Midbrain (tissue), 1 donor: ENCODE measurements at regions not wholly inside any gene's neighbourhood (a gene's known extent, or its start where the extent isn't known, plus 50 kb on each side); places are given as distances from the start of the nearest gene placed in this dataset.
A peak's percentile ranks its signal among the peaks of the same experiment; 100 is the strongest.

Source experiments
- DNase-seq: peaks from one replicate; lab custom pipeline; 2025; lab: John Stamatoyannopoulos, UW

DNA sequence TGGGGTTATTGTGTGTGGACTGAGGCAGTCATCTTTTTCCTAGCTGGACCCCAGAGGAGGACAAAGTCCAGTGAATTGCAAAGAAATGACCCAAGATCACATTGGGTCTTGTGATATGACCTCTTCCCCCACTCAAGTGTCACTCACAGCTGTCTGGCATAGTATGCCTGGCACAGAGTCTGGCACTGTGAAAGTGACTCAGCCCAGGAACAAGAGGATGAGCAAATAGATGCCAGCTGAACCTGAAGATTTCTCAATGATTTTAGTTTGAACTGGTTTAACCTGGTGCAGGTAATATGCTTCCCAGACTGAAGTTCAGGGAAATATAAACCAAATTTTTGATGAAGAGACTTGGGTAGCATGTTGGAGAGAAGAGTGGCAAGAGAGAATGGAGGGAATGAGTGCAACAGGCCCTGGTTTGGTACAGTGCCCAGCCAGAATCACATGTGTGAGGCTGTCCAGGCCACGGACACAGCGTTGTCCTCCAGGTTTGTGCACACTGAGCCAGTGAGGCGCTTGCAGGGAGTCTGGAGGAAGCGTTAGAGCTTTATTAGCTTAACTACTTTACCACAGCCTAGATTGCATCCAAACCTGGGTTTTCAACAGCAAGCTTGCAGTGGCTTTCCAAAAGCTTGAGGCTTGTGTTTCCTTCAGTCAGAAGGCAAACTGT lies 332.9 kb downstream of the NUAK1 start:
- DNase-seq, result no peak

DNA sequence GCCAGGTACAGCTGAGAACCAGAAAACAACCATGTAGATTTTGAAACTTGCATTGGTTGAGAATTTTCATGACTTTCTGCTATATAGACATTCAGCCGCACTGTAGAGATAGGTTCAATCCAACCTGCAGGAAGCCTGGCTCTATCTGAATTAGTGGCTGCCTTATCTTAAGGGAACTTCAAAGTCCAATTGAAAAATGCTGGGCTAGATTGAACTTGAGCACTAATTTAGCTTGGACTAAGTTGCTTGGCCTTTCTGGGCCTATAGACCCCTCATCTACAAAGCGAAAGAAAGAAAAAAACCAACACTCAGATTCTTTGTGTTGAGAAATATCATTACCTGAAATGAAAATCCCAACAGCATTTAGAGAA lies 332.4 kb downstream of the NUAK1 start:
- no peak for DNase-seq

DNA sequence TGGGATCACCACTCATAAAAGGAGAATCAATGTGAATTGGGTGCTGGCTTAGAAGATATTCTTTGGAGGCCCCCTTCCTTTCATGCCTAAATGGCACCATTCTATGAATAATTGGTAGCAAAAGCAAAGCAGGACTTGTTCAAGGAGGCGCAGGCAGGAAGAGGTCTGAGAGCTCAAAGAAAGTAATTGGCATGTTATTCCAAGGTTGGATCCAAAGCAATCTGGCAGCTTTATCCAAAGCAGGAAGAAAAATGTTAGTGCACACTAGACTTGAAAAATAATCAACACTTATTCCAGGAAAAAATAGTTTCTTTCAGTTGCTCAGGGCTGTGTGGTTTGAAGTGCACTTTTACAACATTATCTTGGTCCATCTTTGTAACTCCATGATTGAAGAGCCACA lies 326.4 kb downstream of the NUAK1 start:
- peak; percentile 35 for DNase-seq

DNA sequence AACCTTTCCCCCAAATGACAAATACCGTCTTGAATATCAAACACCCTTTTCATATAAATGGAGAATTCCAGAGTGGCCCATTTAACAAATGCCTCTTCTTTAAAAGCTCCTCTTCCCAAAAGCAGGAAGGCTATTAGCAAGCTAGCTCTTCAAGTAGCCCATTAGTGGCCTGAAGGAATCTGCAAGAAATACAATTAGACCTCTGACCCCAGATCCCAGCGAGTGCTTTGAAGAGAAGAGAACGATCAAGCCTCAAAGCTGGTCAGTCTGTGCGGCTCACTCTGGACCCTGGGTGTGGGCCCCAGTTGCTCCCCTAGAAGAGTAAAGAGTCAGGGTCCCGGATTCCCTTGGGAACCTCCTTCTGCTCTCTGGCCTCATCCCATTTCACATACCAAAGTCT lies 325.6 kb downstream of the NUAK1 start:
- no peak for DNase-seq

DNA sequence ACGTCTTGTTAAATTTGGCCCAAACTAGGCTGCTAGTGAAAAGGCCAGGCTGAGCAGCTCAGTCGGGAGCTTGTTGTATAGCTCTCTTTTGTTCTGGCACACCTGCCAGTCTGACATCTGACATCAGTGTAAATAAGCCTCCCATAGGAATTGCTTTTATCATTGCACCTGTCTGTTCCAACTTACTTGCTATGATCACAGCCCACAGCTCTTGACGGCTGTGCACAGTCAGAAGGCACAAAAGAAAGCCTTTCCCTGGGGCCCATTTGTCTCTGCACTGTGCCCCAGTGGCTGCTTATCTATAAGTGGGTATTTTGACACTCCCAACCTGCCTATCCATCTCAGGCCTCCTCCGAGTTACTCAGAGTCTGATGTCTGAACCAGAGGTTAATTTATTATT lies 324.5 kb downstream of the NUAK1 start:
- no peak for DNase-seq

DNA sequence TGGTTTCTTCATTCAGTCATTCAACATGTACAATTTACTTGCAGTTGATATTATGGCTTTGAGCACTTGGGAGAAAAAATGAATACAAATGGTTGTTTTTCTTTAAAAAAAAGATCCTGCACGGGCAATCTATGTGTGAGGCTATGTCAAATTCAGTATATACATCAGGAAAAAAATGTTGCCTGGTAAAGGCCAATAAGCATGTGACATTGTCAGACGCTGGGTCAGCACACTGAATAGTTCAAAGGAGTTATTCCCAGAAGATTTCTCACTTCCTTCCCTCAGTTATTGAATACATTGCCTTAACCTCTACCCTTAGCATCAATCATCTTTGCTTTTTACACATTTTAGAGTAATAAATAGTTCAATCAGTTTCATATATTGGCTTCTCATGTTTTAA lies 319.2 kb downstream of the NUAK1 start:
- no peak for DNase-seq

DNA sequence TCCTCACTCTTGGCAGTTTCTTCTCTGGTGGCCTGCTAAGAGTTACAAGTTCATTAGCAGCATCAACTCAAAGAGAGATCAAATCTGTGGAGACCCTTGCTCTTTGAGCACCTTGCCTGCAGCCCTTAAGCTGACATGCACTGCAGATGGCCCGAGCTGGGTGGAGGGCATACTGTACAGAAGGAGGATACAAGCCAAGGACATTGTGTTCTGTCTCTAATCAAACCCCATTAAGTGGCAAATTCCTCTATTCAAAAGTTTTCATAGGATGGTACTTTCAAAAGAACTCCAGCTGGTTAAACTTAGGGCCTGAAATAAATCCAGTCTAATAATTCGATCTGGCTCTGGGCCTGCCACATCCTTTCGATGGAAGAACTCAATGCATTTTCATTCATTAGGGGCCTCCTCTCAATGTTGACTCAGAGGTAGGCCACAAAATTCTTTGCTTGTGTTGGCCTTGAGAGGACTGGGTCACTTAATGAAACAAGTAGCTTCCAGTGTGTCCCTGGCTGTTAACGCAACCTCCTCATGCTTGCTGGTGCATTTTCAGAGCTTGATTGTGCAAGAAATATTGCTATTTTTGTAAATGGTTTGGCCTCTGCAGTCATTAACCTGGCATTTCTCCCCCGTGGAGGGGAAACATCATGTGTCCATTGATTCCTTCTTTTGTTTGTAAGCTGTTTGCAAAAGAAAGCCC lies 318.2 kb downstream of the NUAK1 start:
- DNase-seq, result peak; percentile 30

DNA sequence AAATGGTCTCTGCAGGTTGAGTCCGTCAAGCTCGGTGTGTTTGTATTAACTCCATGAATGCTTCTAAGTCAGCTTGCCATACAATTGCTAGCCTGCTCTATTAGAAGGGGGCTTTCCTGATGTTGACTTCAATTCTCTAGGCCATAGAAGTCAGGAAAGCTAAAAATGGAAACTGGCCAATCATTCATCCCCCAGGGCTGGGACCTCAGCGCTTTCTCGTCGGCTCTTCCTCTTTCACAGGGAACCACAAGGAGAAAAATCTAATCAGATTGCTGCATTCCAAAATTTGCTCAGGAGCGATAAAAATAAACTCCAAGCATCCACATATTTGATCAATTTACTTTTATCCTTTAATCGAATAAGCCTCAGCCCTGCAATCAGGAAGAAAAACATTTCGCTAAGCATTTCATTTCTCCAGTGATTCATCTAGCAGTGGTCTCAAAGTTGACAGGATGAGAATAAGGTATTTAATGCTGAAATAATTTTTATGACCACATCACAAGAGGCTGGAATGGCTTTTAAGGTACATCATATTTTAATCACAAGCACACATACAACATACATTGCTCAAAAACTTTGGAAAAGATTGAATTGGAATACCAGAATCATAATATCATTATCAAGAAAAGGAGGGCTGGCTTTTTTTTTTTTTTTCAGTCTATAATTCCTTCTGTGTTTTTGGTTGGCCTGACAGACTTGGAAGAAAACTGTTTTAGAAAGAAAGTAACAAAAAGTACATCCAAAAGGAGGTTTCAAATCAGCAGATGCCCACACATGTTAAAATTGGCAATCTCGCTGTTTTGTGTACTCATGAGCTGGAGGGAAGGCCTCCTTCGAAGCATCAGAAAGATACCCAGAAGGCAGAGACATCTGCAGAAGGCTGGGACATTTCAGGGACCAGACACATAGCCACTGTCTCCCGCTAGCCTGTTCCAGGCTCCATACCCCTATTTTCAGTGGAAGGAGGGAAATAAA lies 316.3 kb downstream of the NUAK1 start:
- no peak for DNase-seq

DNA sequence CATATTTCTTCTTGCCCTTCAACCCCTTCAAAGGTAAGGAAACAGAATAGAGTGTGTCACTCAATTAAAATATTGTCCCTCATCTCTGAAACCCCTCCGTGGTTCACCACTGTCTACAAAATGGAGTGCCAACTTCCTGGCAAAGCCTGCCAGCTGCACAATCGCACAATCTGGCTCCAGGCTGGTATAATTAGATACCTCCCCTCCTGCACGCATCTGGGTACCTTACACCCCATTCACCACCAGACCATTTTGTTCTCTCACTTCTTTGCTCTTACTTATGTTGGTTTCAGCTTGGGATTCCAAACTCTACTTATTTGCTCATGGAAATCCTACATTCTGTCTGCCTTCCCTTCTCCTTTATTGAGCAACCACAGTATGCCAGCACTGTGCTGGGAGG lies 314.9 kb downstream of the NUAK1 start:
- no peak for DNase-seq

DNA sequence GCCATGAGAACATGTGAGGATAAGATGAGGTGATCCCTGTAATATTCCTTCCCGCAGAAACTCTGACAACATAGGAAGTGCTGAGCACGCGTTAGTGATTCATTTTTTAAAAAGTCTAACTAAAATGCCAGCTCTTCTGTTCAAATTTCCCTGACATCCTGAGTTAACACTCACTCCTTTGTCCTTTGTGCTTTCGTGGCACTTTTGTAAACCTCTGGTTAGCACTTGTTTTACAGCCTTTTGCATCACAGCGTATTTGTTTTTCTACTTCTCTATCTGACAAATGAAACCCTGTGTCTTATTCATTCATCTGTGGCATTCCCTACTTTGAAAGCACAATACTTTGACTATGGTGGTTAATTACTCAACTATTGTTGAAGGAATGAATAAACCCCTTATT lies 313.6 kb downstream of the NUAK1 start:
- DNase-seq, result no peak

DNA sequence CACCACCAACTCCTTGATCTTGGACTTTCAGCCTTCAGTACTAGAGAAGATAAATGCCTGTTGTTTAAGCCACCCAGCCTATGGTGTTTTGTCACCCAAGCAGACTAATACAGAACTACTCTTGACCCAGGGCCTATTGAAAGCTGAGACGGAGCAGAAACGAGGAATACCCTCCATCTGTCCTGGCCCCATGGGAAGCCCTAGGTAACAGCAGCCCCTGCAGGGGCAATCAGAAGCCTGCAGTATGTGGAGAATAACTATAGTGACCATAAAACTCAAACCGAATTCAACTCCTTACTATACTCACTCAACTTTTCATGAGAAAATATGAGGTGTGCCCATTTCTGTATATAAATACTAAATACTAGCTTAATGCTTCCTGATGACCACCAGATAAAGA lies 307.4 kb downstream of the NUAK1 start:
- DNase-seq, result no peak

DNA sequence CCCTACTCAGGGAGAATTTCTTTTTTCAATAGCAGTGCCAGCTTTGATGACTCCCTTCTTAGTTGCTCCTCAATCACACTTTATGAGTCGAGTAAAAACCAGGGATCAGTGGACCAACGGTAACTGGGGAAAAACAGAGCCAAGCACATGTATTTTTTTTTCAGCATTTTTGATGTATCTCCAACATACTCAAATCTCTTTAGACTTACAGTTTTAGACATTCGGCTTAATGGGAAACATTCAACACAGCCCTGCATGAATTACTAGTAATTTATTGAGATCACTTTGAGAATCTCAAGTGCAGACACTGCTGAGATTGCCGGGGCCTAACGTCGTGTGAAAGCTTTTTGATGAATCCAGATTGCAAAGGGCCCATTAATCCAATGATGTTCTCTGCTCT lies 306.7 kb downstream of the NUAK1 start:
- no peak for DNase-seq

DNA sequence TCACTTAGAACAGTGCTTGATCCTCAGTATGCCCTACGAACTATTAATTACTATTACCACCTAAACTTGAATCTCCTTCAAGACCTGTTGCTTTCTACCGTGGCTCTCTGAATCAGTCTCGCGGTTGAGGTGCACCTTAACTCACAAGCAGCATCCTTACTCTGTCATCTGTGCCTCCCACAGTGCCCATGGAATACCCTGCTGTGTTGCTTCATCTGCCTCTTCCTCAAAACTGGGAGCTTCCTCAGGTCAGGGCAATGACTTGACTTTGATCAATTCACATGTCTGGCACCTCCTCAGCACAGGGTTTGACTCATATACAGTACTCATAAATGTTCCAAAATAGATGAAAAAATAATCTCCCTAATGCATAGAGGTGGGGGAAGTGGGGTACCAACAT lies 305.9 kb downstream of the NUAK1 start:
- DNase-seq, result no peak

DNA sequence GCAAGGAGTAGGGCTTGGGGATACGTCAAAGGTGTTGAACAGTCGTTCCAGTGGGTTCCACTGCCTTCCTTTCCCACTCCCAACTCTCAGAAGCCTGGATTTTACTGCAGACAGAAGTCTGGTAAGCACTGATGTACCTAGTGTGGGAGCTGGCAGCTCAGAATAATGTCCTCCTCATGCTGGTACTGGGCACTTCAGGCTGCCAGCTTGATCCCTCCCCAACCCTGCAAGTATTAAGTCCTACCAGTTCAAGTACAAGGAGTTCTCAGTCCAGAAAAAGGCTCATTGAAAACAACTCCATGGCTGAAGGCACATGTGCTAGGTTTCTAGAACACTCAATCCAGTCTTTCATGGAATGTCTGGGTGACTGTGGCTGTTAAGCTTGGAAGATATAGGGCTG lies 304.3 kb downstream of the NUAK1 start:
- no peak for DNase-seq

DNA sequence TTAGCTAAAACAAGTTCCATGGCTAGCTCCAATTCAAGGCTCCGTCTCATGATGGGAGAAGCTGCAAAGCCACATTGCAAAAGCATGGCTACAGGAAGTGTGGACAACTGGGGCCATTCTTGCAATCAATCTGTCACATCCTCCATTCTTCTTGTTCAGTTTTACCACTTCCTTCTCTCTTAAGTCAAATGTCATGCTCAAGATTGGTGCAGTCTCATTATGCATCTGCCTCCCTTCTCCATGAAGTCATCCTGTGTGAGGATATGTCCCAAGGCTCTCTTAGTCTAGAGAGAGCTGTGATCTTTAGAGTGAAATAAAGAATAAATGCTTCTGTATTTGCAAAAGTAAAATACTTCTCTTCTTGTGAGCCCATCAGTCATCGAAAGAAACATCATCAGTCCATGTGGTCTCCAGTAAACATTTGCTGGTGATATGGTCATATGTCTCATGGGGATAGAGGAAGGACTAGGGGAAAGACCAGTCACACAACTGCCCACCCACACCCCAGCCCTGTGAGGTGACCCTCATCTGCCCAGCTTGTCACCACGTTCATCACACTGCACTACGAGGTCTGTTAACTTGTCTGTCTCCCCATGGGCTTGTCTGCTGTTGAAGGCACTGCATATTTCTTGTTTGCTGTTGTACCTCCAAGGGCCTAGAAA lies 303.0 kb downstream of the NUAK1 start:
- DNase-seq, result no peak

DNA sequence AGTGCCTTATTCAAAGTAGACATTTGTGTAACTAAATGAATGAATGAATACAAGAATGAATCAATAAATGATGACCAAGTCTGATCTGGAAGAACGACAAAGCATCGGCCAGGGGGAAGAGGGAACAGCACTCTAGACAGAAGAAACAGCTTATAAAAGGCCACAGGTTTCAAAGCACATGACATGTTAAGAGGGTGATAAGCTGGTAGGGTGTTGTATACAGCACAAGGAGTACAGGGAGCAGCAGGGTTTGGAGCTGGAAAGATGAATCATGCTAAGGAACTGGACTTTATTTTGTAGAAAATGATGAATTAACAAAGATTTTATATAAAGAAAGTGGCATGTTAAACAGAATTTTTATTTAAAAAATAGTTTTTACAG lies 302.5 kb downstream of the NUAK1 start:
- no peak for DNase-seq

DNA sequence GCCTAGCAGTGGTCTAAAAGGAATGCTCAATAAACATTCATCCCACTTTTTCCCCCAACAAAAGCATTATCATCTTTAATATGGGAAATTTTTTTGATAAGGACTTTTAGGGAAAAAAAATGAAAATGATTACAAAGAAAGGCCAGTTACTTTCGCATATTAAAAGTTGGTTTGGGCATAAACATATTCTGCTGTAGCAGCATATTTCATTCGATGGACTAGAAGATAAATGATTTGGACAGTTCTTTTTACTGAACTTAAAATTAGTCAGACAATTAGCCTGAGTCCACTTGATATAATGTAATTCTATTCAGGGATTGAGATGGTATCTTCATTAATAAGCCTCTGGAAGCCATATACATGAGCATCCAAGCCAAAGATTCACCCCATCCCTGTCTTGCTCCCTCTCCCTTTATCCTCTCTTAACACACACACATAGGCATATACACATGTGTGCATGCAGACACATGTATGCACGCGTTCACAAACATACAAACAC lies 299.1 kb downstream of the NUAK1 start:
- no peak for DNase-seq

DNA sequence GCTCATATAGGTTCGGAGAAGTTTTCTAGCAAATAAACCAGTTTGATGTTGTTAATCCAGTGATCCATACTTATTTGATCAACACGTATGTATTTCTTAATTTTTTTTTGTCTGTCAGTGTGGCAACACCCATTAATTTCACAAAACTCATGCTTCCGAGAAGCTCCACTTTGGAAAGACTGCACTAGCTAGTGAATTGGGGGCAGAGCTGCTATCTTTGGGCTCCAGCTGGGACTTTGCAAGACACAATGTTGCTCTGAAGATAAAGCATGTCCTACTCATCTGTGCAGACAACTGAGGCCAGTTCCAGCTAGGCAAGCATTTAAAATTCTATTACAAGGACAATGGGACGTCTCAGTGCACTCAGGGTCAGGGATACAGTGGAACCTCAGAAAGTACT lies 298.4 kb downstream of the NUAK1 start:
- DNase-seq, result no peak

DNA sequence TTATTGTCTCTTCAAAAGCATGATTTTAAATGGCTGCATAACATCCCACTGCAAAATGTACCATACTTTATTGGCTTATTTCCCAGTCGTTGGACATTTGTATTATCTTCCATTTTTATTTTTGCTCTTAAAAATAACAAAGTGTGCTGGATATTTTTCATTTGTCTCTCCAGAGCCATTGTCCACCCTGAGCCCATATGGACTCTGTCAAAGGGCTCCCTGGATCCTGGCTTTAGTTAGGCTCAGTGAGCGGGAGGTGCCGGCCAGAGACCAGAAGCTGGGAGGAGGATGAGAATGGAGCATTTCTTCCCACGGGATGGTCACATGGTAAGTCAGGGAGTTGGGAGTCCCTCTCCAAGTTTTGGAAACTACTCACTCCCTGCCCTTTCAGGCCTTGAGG lies 296.9 kb downstream of the NUAK1 start:
- no peak for DNase-seq

DNA sequence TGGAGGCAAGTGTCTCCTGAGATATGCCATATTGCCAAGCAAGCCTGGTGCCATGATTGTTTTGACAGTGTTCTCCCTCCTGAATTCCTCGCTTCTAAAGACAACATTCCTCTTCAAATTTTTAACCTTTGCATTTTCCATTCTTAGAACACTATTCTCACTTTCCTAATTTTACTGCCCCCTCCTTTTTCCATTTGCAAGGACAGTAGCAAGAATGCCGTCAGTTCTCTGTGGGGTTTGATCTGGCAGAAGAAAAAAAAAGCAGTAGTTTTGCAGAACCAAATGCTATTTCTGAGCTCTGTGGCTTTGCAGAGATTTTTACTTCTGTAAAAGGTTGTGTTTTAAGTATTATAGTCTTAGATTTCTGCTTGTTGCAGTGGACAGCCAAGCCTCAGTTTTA lies 295.2 kb downstream of the NUAK1 start:
- DNase-seq, result no peak

DNA sequence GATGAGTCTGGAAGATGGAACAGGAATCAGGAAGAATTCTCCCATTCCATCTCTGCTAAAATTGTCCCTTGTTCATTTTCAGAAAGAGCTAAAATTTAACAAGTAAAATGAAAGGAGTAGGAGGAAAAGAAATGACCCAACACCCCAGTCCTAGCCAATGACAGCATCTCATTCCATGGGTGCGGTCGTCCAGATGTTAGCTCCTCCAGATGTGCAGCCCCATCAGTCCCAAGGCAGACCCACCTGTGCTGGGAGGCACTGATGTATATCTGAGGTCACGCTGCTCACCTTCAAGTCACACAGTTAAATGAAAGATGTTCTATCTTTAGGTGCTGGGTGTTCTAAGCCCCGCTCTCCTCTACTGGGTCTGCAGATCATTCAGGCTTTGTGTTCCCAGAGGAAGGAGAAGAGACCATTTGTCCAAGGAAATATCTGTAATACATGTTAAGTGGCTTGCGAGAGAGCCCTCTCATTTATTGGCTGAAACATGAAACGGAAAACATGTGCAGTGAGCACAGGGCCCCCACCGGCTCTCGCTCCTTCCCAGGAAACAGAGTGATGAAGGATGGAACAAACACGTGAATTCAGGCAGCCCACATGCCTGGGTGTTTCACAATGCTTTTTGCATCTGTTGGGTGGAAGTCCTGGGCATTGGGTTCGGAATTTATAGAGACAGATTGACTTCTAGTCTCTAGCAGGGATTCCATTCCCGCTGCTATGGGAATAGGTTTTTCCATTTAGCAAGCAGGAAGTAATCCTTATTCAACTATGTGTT lies 294.6 kb downstream of the NUAK1 start:
- DNase-seq, result no peak
